ENCODE measurements at regions not wholly inside any gene's neighbourhood (a gene's known extent, or its start where the extent isn't known, plus 50 kb on each side); places are given as distances from the start of the nearest gene placed in this dataset.

- H3K9me3 ChIP-seq (ENCODE audit: insufficient read depth, low read depth, low read length) = no peaks in the 10 kb centered on the region
- H3K4me2 ChIP-seq (ENCODE audit: low read depth, low read length, poor library complexity, severe bottlenecking) = no peak overlapping the region
- TF ChIP-seq EZH2phosphoT487 (IDR thresholded peaks at IDR 0.05; ENCODE audit: borderline replicate concordance) (no peak), CTCF (conservative IDR thresholded peaks at IDR 0.05; ENCODE audit: low read length) (no peak)
- no peaks in the 10 kb centered on the region for H3K27me3 ChIP-seq (ENCODE audit: insufficient read depth, low read length, poor library complexity, severe bottlenecking)
- H3K4me1 ChIP-seq (ENCODE audit: insufficient read depth, low read length, poor library complexity, severe bottlenecking) = no peaks in the 10 kb centered on the region
- H3F3A ChIP-seq (ENCODE audit: low read depth) = no peaks in the 10 kb centered on the region
- H3K36me3 ChIP-seq (ENCODE audit: insufficient read depth, low read length) = no peaks in the 10 kb centered on the region
- H3K4me3 ChIP-seq (ENCODE audit: low read length, poor library complexity, severe bottlenecking) = no peak overlapping the region
- no peaks in the 10 kb centered on the region for H3K79me2 ChIP-seq (ENCODE audit: insufficient read depth, low read length)
- no peak overlapping the region for H2AFZ ChIP-seq (ENCODE audit: low read length)
- H4K20me1 ChIP-seq (ENCODE audit: insufficient read depth, low read length, poor library complexity, severe bottlenecking) = no peaks in the 10 kb centered on the region
- H3K9me2 ChIP-seq (replicated peaks; ENCODE audit: low read depth, low read length) = no peaks in the 10 kb centered on the region
- no peak overlapping the region for H3K9ac ChIP-seq (ENCODE audit: low read depth, low read length, poor library complexity, severe bottlenecking)
Observed at GRCh38 chr18:33957707-33958106, 267.0 kb downstream of the NOL4 start.

GRCh38 chr18:33951031-33951430 lies 273.7 kb downstream of the NOL4 start:
- Histone ChIP-seq H3K4me2 (ENCODE audit: low read depth, low read length, poor library complexity, severe bottlenecking) (no peak overlapping the region), H3K79me2 (ENCODE audit: insufficient read depth, low read length) (no peaks in the 10 kb centered on the region), H3K9me2 (replicated peaks; ENCODE audit: low read depth, low read length) (no peaks in the 10 kb centered on the region; the same call in 1 of the 2 replicates), H3F3A (ENCODE audit: low read depth) (no peaks in the 10 kb centered on the region), H3K9me3 (ENCODE audit: insufficient read depth, low read depth, low read length) (no peaks in the 10 kb centered on the region), H3K27me3 (ENCODE audit: insufficient read depth, low read length, poor library complexity, severe bottlenecking) (no peaks in the 10 kb centered on the region), H3K36me3 (ENCODE audit: insufficient read depth, low read length) (no peaks in the 10 kb centered on the region), H2AFZ (ENCODE audit: low read length) (no peak overlapping the region), H3K9ac (ENCODE audit: low read depth, low read length, poor library complexity, severe bottlenecking) (no peak overlapping the region), H3K4me3 (ENCODE audit: low read length, poor library complexity, severe bottlenecking) (no peak overlapping the region), H4K20me1 (ENCODE audit: insufficient read depth, low read length, poor library complexity, severe bottlenecking) (no peaks in the 10 kb centered on the region), H3K4me1 (ENCODE audit: insufficient read depth, low read length, poor library complexity, severe bottlenecking) (no peaks in the 10 kb centered on the region)
- no peak for TF ChIP-seq CTCF (conservative IDR thresholded peaks at IDR 0.05; ENCODE audit: low read length)
- no peak for TF ChIP-seq EZH2phosphoT487 (IDR thresholded peaks at IDR 0.05; ENCODE audit: borderline replicate concordance)

- no peak overlapping the region for H3K4me2 ChIP-seq (ENCODE audit: low read depth, low read length, poor library complexity, severe bottlenecking)
- no peak overlapping the region for H3K4me3 ChIP-seq (ENCODE audit: low read length, poor library complexity, severe bottlenecking)
- H3K9me2 ChIP-seq (replicated peaks; ENCODE audit: low read depth, low read length) = no peaks in the 10 kb centered on the region; the same call in 1 of the 2 replicates
- H3K9ac ChIP-seq (ENCODE audit: low read depth, low read length, poor library complexity, severe bottlenecking) = no peak overlapping the region
- H3K4me1 ChIP-seq (ENCODE audit: insufficient read depth, low read length, poor library complexity, severe bottlenecking) = no peaks in the 10 kb centered on the region
- H3K27me3 ChIP-seq (ENCODE audit: insufficient read depth, low read length, poor library complexity, severe bottlenecking) = no peaks in the 10 kb centered on the region
- H4K20me1 ChIP-seq (ENCODE audit: insufficient read depth, low read length, poor library complexity, severe bottlenecking) = no peaks in the 10 kb centered on the region
- no peaks in the 10 kb centered on the region for H3K36me3 ChIP-seq (ENCODE audit: insufficient read depth, low read length)
- H3K79me2 ChIP-seq (ENCODE audit: insufficient read depth, low read length) = no peaks in the 10 kb centered on the region
- no peaks in the 10 kb centered on the region for H3F3A ChIP-seq (ENCODE audit: low read depth)
- H2AFZ ChIP-seq (ENCODE audit: low read length) = no peak overlapping the region
- no peaks in the 10 kb centered on the region for H3K9me3 ChIP-seq (ENCODE audit: insufficient read depth, low read depth, low read length)
- TF ChIP-seq CTCF (conservative IDR thresholded peaks at IDR 0.05; ENCODE audit: low read length) (no peak), EZH2phosphoT487 (IDR thresholded peaks at IDR 0.05; ENCODE audit: borderline replicate concordance) (no peak)
Observed at GRCh38 chr18:33946336-33946735, 278.4 kb downstream of the NOL4 start.

All from Loucy (cell line).